Stimulated activated CD4-positive, alpha-beta T cell treated with anti-CD3 and anti-CD28 coated beads, TNF-alpha, amount 100 ng/mL, for 24 hours (primary cell): ENCODE measurements at regions not wholly inside any gene's neighbourhood (a gene's known extent, or its start where the extent isn't known, plus 50 kb on each side); places are given as distances from the start of the nearest gene placed in this dataset.
"Not testable (repeated sequence)": the region's sequence is repeated elsewhere in the genome, so short reads cannot be mapped to it uniquely, and the experiment has no call there.

Source experiments
- DNase-seq, 3 experiments: peaks; one replicate each; pipeline ENCODE4 v3.0.0-alpha.2; 2020; ENCODE audit warnings: low read depth in 3 of 3

GRCh38 chr2:13597176-13597575 lies 880.4 kb downstream of the TRIB2 start:
- no peak for DNase-seq

- no peak for DNase-seq
Observed at GRCh38 chr2:13601506-13601905, 884.8 kb downstream of the TRIB2 start.

- no peak for DNase-seq
Observed at GRCh38 chr2:13604951-13605661, 888.4 kb downstream of the TRIB2 start.

- no peak for DNase-seq
Observed at GRCh38 chr2:13607139-13607538, 890.4 kb downstream of the TRIB2 start.

GRCh38 chr2:13611939-13612338 lies 895.2 kb downstream of the TRIB2 start:
- DNase-seq, result no peak

GRCh38 chr2:13616059-13616458 lies 899.3 kb downstream of the TRIB2 start:
- no peak for DNase-seq

GRCh38 chr2:13616616-13617015 lies 899.9 kb downstream of the TRIB2 start:
- DNase-seq, result no peak

- DNase-seq, result no peak
Observed at GRCh38 chr2:13628122-13628521, 911.4 kb downstream of the TRIB2 start.

GRCh38 chr2:13638181-13638580 lies 921.4 kb downstream of the TRIB2 start:
- DNase-seq, result no peak

- no peak for DNase-seq
Observed at GRCh38 chr2:13649918-13650317, 933.2 kb downstream of the TRIB2 start.

GRCh38 chr2:13650586-13651180 lies 933.9 kb downstream of the TRIB2 start:
- no peak for DNase-seq

- no peak for DNase-seq
Observed at GRCh38 chr2:13651684-13652131, 935.0 kb downstream of the TRIB2 start.

- DNase-seq, result no peak
Observed at GRCh38 chr2:13652531-13653313, 936.0 kb downstream of the TRIB2 start.

GRCh38 chr2:13654416-13654815 lies 937.7 kb downstream of the TRIB2 start:
- DNase-seq, result no peak

- no peak for DNase-seq
Observed at GRCh38 chr2:13660231-13660630, 943.5 kb downstream of the TRIB2 start.

GRCh38 chr2:13662055-13662454 lies 945.3 kb downstream of the TRIB2 start:
- DNase-seq, result no peak

- no peak for DNase-seq
Observed at GRCh38 chr2:13666582-13667414, 950.1 kb downstream of the TRIB2 start.

- DNase-seq, result no peak
Observed at GRCh38 chr2:13667415-13667757, 950.6 kb downstream of the TRIB2 start.

GRCh38 chr2:13669607-13670006 lies 952.9 kb downstream of the TRIB2 start:
- DNase-seq, result no peak

- DNase-seq, result not testable (repeated sequence)
Observed at GRCh38 chr2:13673821-13674220, 957.1 kb downstream of the TRIB2 start.

- DNase-seq, result no peak
Observed at GRCh38 chr2:13676269-13676668, 956.2 kb upstream of the LRATD1 start.

GRCh38 chr2:13681936-13682335 lies 950.6 kb upstream of the LRATD1 start:
- DNase-seq, result no peak
